Panc1 (cell line): ENCODE measurements at regions not wholly inside any gene's neighbourhood (a gene's known extent, or its start where the extent isn't known, plus 50 kb on each side); places are given as distances from the start of the nearest gene placed in this dataset.

Source experiments
- ATAC-seq: fragments of 200-7000 bp; cut with Tn5 transposase; 2 replicates; pipeline ENCODE4 v1.9.1; 2020; ENCODE audit warnings: mild to moderate bottlenecking, moderate library complexity
- BruUV-seq: library from RNA; stranded (reverse); fragments of 400-500 nt; replicated peaks from 2 replicates; lab custom pipeline; 2021; lab: Mats Ljungman, UMichigan
- CTCF ChIA-PET: fragments of 300-600 bp; sonication (Branson Sonifier 250); formaldehyde crosslinking; loops from one replicate; lab custom pipeline; 2022; ENCODE audit warnings: antibody characterized with exemption; lab: Charles Lee
- POLR2A ChIA-PET: fragments of 300-600 bp; sonication (Branson Sonifier 250); formaldehyde crosslinking; loops from one replicate; lab custom pipeline; 2022; ENCODE audit warnings: antibody characterized with exemption; lab: Charles Lee
- DNase-seq: peaks from one replicate; pipeline ENCODE4 v3.0.0-alpha.2; 2010; ENCODE audit warnings: low read depth, low spot score
- H3K27ac ChIP-seq: 2 replicates; pipeline ENCODE4 v1.5.1; 2011; ENCODE audit warnings: mild to moderate bottlenecking, low read length, inconsistent platforms
- H3K27me3 ChIP-seq: fragments of 200-500 bp; sonication (Bioruptor generic); 2 replicates; pipeline ENCODE4 v1.6.0; 2014; ENCODE audit warnings: low read length, inconsistent platforms; ENCODE audit not compliant: control insufficient read depth, insufficient read depth
- H3K36me3 ChIP-seq: fragments of 200-500 bp; sonication (Bioruptor generic); 2 replicates; pipeline ENCODE4 v1.5.1; 2014; ENCODE audit warnings: inconsistent platforms, mild to moderate bottlenecking, low read length, moderate library complexity; ENCODE audit not compliant: control insufficient read depth, insufficient read depth
- H3K4me1 ChIP-seq: 2 replicates; pipeline ENCODE4 v1.5.1; 2011; ENCODE audit warnings: inconsistent platforms, mild to moderate bottlenecking, low read length, moderate library complexity; ENCODE audit not compliant: control insufficient read depth, insufficient read depth
- H3K4me3 ChIP-seq, 2 experiments: 2 replicates each; pipeline ENCODE4 v1.5.1; 2011 to 2012; ENCODE audit warnings: low read depth in 2 of 2, low read length in 2 of 2, mild to moderate bottlenecking in 2 of 2, inconsistent platforms in 1 of 2, moderate library complexity in 1 of 2
- H3K9me3 ChIP-seq: fragments of 200-500 bp; sonication (Bioruptor generic); 2 replicates; pipeline ENCODE4 v1.5.1; 2014; ENCODE audit warnings: low read depth, mild to moderate bottlenecking, inconsistent platforms, low read length, moderate library complexity; ENCODE audit not compliant: control insufficient read depth, insufficient read depth
- CTCF ChIP-seq: fragments of 450-650 bp; IDR thresholded peaks from 2 replicates; pipeline ENCODE4 v1.5.1; 2017; ENCODE audit warnings: mild to moderate bottlenecking
- POLR2AphosphoS5 ChIP-seq: IDR thresholded peaks from 2 replicates; pipeline ENCODE4 v1.6.1; 2012; ENCODE audit warnings: mild to moderate bottlenecking, low read depth, low read length, moderate library complexity
- REST ChIP-seq, 2 experiments: IDR thresholded peaks; 2 replicates each; pipeline ENCODE4 v1.6.1; 2011 to 2012; ENCODE audit warnings: low read depth in 2 of 2, control low read depth in 1 of 2, low read length in 1 of 2, mild to moderate bottlenecking in 1 of 2, moderate library complexity in 1 of 2; ENCODE audit not compliant: insufficient read depth in 1 of 2
- SIN3A ChIP-seq: IDR thresholded peaks from 2 replicates; pipeline ENCODE4 v1.6.1; 2012; ENCODE audit warnings: low read depth, mild to moderate bottlenecking, low read length, moderate library complexity, borderline replicate concordance; ENCODE audit not compliant: insufficient read depth
- TCF7L2 ChIP-seq: IDR thresholded peaks from 2 replicates; pipeline ENCODE4 v1.6.1; 2011; ENCODE audit warnings: mild to moderate bottlenecking, low read depth, low read length, inconsistent platforms
- in situ Hi-C: cut with HindIII; loops from 2 replicates; pipeline ENCODE4 v1.10.0; 2016; ENCODE audit warnings: low sequenced_read_pairs, low pct_unique_long_range_greater_than_20kb
- intact Hi-C: fragments of 100-400 bp; cut with micrococcal nuclease; formaldehyde crosslinking; loops from one replicate; pipeline ENCODE4 v1.10.0; 2022; ENCODE audit not compliant: unreplicated experiment

- BruUV-seq: no TSS peak
- no peaks in the 10 kb centered on the region for H3K36me3 ChIP-seq
- no peak for ATAC-seq
- CTCF ChIA-PET: no interaction called here
- TF ChIP-seq SIN3A: no peak
- no peak for TF ChIP-seq REST (IDR thresholded peaks at IDR 0.05; ENCODE audit: insufficient read depth in 1 of 2, low read depth in 2 of 2, low read length in 1 of 2)
- TF ChIP-seq TCF7L2: no peak
- TF ChIP-seq CTCF: no peak
- TF ChIP-seq POLR2AphosphoS5: no peak
- in situ Hi-C loops (no loop called here), intact Hi-C loops (no loop called here)
- no peaks in the 10 kb centered on the region for H3K27me3 ChIP-seq
- H3K9me3 ChIP-seq: no peaks in the 10 kb centered on the region
- no peak overlapping the region for H3K4me3 ChIP-seq
- no peaks in the 10 kb centered on the region for H3K4me1 ChIP-seq
- POLR2A ChIA-PET: no interaction called here
- no peak overlapping the region for H3K27ac ChIP-seq
- DNase-seq: no peak
Observed at GRCh38 chr6:147805155-147805554, 296.7 kb downstream of the SAMD5 start.

- intact Hi-C loops: no loop called here
- H3K9me3 ChIP-seq: no peaks in the 10 kb centered on the region
- H3K4me3 ChIP-seq: no peak overlapping the region
- ChIA-PET POLR2A (no interaction called here), CTCF (no interaction called here)
- no TSS peak for BruUV-seq
- H3K27ac ChIP-seq: no peak overlapping the region
- H3K36me3 ChIP-seq: no peaks in the 10 kb centered on the region
- in situ Hi-C loops: no loop called here
- no peaks in the 10 kb centered on the region for H3K27me3 ChIP-seq
- DNase-seq: no peak
- ATAC-seq: no peak
- H3K4me1 ChIP-seq: no peaks in the 10 kb centered on the region
- TF ChIP-seq POLR2AphosphoS5: no peak
- peak; percentile 20 for TF ChIP-seq CTCF
Observed at GRCh38 chr6:147806697-147807096, 298.2 kb downstream of the SAMD5 start.

- H3K36me3 ChIP-seq: no peaks in the 10 kb centered on the region
- no peak overlapping the region for H3K27ac ChIP-seq
- no peaks in the 10 kb centered on the region for H3K27me3 ChIP-seq
- CTCF ChIA-PET: no interaction called here
- BruUV-seq: no TSS peak
- ATAC-seq (no peak), DNase-seq (no peak)
- no peaks in the 10 kb centered on the region for H3K9me3 ChIP-seq
- in situ Hi-C loops (no loop called here), intact Hi-C loops (no loop called here)
- no peak overlapping the region for H3K4me3 ChIP-seq
- TF ChIP-seq TCF7L2 (no peak), POLR2AphosphoS5 (no peak), SIN3A (no peak), CTCF (no peak)
- POLR2A ChIA-PET: no interaction called here
- no peaks in the 10 kb centered on the region for H3K4me1 ChIP-seq
Observed at GRCh38 chr6:147808640-147809039, 300.1 kb downstream of the SAMD5 start.
